GM12878 (cell line): ENCODE measurements at regions not wholly inside any gene's neighbourhood (a gene's known extent, or its start where the extent isn't known, plus 50 kb on each side); places are given as distances from the start of the nearest gene placed in this dataset.

Source experiments
- ATAC-seq: fragments of 200-7000 bp; cut with Tn5 transposase; 3 replicates; pipeline ENCODE4 v1.9.1; 2020; ENCODE audit warnings: mild to moderate bottlenecking, moderate library complexity
- BruUV-seq: library from RNA; stranded (reverse); fragments of 400-500 nt; replicated peaks from 2 replicates; lab custom pipeline; 2021; lab: Mats Ljungman, UMichigan
- CTCF ChIA-PET: fragments of 300-600 bp; sonication (Branson Sonifier 250); formaldehyde crosslinking; extraction: SDS; loops from one replicate; lab custom pipeline; 2021; ENCODE audit warnings: inconsistent platforms; lab: Yijun Ruan, JAX
- POLR2A ChIA-PET: fragments of 350-600 bp; formaldehyde crosslinking; extraction: SDS; loops from one replicate; lab custom pipeline; 2021; ENCODE audit warnings: inconsistent platforms; lab: Charles Lee
- RAD21 ChIA-PET: fragments of 300-600 bp; sonication (Branson Sonifier 250); formaldehyde crosslinking; loops from one replicate; lab custom pipeline; 2023; ENCODE audit warnings: antibody characterized with exemption; ENCODE audit not compliant: unreplicated experiment; lab: Charles Lee
- SMC1A ChIA-PET: fragments of 300-600 bp; sonication (Branson Sonifier 250); formaldehyde crosslinking; loops from one replicate; lab custom pipeline; 2023; ENCODE audit not compliant: unreplicated experiment, uncharacterized antibody; lab: Charles Lee
- DNase-seq: peaks from one replicate; pipeline ENCODE4 v3.0.0-alpha.2; 2011; ENCODE audit warnings: low read depth, low spot score
- FAIRE-seq: peaks from 3 replicates; lab custom pipeline; 2011; peaks lifted over from hg19 to GRCh38; lab: Jason Lieb, UNC
- H2AFZ ChIP-seq: 2 replicates; pipeline ENCODE4 v1.6.0; 2011; ENCODE audit warnings: low read depth, low read length, control low read depth; ENCODE audit not compliant: control insufficient read depth
- H3K27ac ChIP-seq: 2 replicates; pipeline ENCODE4 v1.5.1; 2011; ENCODE audit warnings: control low read depth; ENCODE audit not compliant: control insufficient read depth, insufficient read depth
- H3K27me3 ChIP-seq, 2 experiments: replicated peaks in 1 of 2; 2 replicates each; pipeline versions ENCODE4 v1.6.0 to v1.6.1; 2011; ENCODE audit warnings: low read length in 1 of 2; ENCODE audit not compliant: control insufficient read depth in 2 of 2, insufficient read depth in 2 of 2
- H3K36me3 ChIP-seq, 2 experiments: 2 replicates each; pipeline ENCODE4 v1.5.1; 2011; ENCODE audit warnings: low read length in 1 of 2; ENCODE audit not compliant: control insufficient read depth in 2 of 2, insufficient read depth in 2 of 2
- H3K4me1 ChIP-seq: 2 replicates; pipeline ENCODE4 v1.6.1; 2011; ENCODE audit warnings: mild to moderate bottlenecking, low read length, moderate library complexity, mixed read lengths; ENCODE audit not compliant: control insufficient read depth, insufficient read depth
- H3K4me2 ChIP-seq: 2 replicates; pipeline ENCODE4 v1.6.0; 2011; ENCODE audit warnings: control low read depth; ENCODE audit not compliant: control insufficient read depth, insufficient read depth
- H3K4me3 ChIP-seq: fragments of 200-600 bp; sonication (generic); 2 replicates; pipeline ENCODE4 v1.5.1; 2016
- H3K79me2 ChIP-seq: 2 replicates; pipeline ENCODE4 v1.6.0; 2011; ENCODE audit warnings: low read length; ENCODE audit not compliant: control insufficient read depth, insufficient read depth
- H3K9ac ChIP-seq: 2 replicates; pipeline ENCODE4 v1.8.0; 2011; ENCODE audit warnings: low read length, control low read depth, mixed read lengths; ENCODE audit not compliant: control insufficient read depth, insufficient read depth
- H3K9me3 ChIP-seq: replicated peaks from 3 replicates; pipeline ENCODE4 v1.5.1; 2011; ENCODE audit warnings: mild to moderate bottlenecking, low read length; ENCODE audit not compliant: control insufficient read depth, insufficient read depth
- H4K20me1 ChIP-seq: 2 replicates; pipeline ENCODE4 v1.6.0; 2011; ENCODE audit not compliant: control insufficient read depth, insufficient read depth
- ATF3 ChIP-seq: IDR thresholded peaks from 2 replicates; pipeline ENCODE4 v1.6.1; 2011; ENCODE audit warnings: low read depth, mild to moderate bottlenecking, low read length, moderate library complexity, borderline replicate concordance; ENCODE audit errors: extremely low read depth
- BCL11A ChIP-seq: IDR thresholded peaks from 2 replicates; pipeline ENCODE4 v1.6.1; 2011; ENCODE audit warnings: low read depth, low read length
- BCL3 ChIP-seq: IDR thresholded peaks from 2 replicates; pipeline ENCODE4 v1.6.1; 2011; ENCODE audit warnings: borderline replicate concordance, low read depth, mild to moderate bottlenecking, moderate library complexity, low read length; ENCODE audit not compliant: insufficient read depth, poor library complexity, severe bottlenecking
- BHLHE40 ChIP-seq, 2 experiments: fragments of 450-650 bp in 1 of 2; IDR thresholded peaks; 2 replicates each; pipeline ENCODE4 v1.6.1; 2011 to 2017; ENCODE audit warnings: low read depth in 2 of 2, borderline replicate concordance in 1 of 2, improper control_type of control experiment in 1 of 2, low read length in 1 of 2, mild to moderate bottlenecking in 1 of 2
- CBFB ChIP-seq: IDR thresholded peaks from 2 replicates; pipeline ENCODE4 v1.6.1; 2016; ENCODE audit warnings: antibody characterized with exemption, low read depth
- CHD2 ChIP-seq: IDR thresholded peaks from 2 replicates; pipeline ENCODE4 v1.6.1; 2011; ENCODE audit warnings: low read depth, low read length, improper control_type of control experiment, borderline replicate concordance
- E2F4 ChIP-seq: IDR thresholded peaks from 2 replicates; pipeline ENCODE4 v1.6.1; 2012; ENCODE audit warnings: low read depth, low read length, improper control_type of control experiment
- FOXK2 ChIP-seq: fragments of 450-650 bp; IDR thresholded peaks from 2 replicates; pipeline ENCODE4 v1.6.1; 2017; ENCODE audit warnings: mild to moderate bottlenecking, moderate library complexity
- IRF4 ChIP-seq: IDR thresholded peaks from 2 replicates; pipeline ENCODE4 v1.6.1; 2011; ENCODE audit warnings: low read depth, low read length
- KDM1A ChIP-seq: fragments of 200-600 bp; sonication (generic); IDR thresholded peaks from 2 replicates; pipeline ENCODE4 v1.6.1; 2016; ENCODE audit warnings: borderline replicate concordance
- MEF2A ChIP-seq: IDR thresholded peaks from 2 replicates; pipeline ENCODE4 v1.6.1; 2011; ENCODE audit warnings: low read depth, mild to moderate bottlenecking, low read length, moderate library complexity; ENCODE audit not compliant: insufficient read depth
- MTA2 ChIP-seq: fragments of 450-650 bp; IDR thresholded peaks from 2 replicates; pipeline ENCODE4 v1.6.1; 2016; ENCODE audit warnings: low read depth, mild to moderate bottlenecking, moderate library complexity
- NFYA ChIP-seq: IDR thresholded peaks from 2 replicates; pipeline ENCODE4 v1.6.1; 2011; ENCODE audit warnings: low read depth, mild to moderate bottlenecking, low read length, improper control_type of control experiment, borderline replicate concordance
- PAX5 ChIP-seq: IDR thresholded peaks from 2 replicates; pipeline ENCODE4 v1.6.1; 2011; ENCODE audit warnings: low read depth, low read length, borderline replicate concordance
- TARDBP ChIP-seq: IDR thresholded peaks from 2 replicates; pipeline ENCODE4 v1.6.1; 2016; ENCODE audit warnings: borderline replicate concordance
- WGBS: methylation state at CpG from one replicate; pipeline ENCODE4 v1.1.6; 2016; ENCODE audit warnings: low lambda C conversion rate; ENCODE audit not compliant: insufficient replicate concordance, insufficient coverage; ENCODE audit errors: missing lambda C conversion rate; 5-methylcytosine and 5-hydroxymethylcytosine counted together
- in situ Hi-C: fragments of 300-500 bp; cut with MboI; formaldehyde crosslinking; loops from 9 replicates; pipeline ENCODE4 v1.14.3; 2018; ENCODE audit warnings: mixed read lengths
- intact Hi-C: fragments of 100-400 bp; cut with micrococcal nuclease; formaldehyde crosslinking; loops from one replicate; pipeline ENCODE4 v1.14.2; 2022; ENCODE audit not compliant: unreplicated experiment
- TF ChIP-seq, protein P1 (sequence below): fragments of 450-650 bp; conservative IDR thresholded peaks from 2 replicates; pipeline ENCODE4 v1.6.1; 2017; ENCODE audit warnings: mild to moderate bottlenecking, moderate library complexity
- TF ChIP-seq, protein P2 (sequence below): fragments of 150-350 bp; IDR thresholded peaks from 2 replicates; pipeline ENCODE4 v1.6.1; 2014; ENCODE audit warnings: mild to moderate bottlenecking, low read depth, low read length

DNA sequence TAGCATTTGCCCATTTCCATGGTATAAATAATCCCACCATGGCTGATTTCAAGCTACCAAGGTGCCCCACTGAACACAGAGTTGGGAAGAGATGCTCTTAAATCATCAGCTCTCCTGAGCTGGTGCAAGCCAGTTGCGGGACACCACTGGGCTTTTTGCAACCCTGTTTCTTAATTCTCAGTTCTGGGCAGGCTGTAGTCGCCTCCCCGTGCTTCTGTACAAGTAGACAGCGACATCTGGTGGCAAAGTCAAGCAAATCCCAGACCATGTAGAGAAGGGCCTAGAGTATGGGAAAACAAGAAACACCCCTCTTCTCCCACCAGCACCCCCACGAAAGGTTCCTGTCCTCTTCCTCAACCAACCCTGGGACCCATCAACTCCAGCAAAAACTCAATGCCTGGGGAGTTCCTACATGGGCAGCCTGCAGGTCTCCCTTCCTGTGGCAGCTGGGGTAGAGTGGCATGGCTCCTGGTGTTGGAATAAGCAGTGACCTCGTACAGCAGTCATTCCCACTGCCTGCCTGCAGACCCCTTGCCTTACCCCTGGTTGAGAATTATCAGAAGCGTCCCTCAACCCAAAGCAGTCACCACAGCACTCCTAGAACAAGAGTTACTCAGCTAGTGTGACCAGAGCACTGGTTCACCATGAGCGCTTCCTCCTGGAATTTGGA, 68.4 kb downstream of the IGLL5 start:
- CTCF ChIA-PET: interaction anchor here (0.5 to 10.0 kb wide), 50 partner anchors 10 to 1018 kb away, joined by 3 to 539 read pairs (median 16); partner anchors contain the start of gene RSPH14
- peak overlapping the region; percentile 53; the same call in 1 of the 2 replicates for H3K4me2 ChIP-seq
- peaks cover 18% of the 10 kb centered on the region for H3K4me1 ChIP-seq
- H3K79me2 ChIP-seq: no peaks in the 10 kb centered on the region
- no peak overlapping the region for H3K4me3 ChIP-seq
- POLR2A ChIA-PET: interaction anchor here (0.6 to 2.6 kb wide), 3 partner anchors 53 to 925 kb away, joined by 3 to 13 read pairs (median 9); no protein-coding TSS in a partner anchor
- ATAC-seq: peak; percentile 86
- in situ Hi-C loops: loop anchor here (10.0 kb wide), 1 partner anchor 801 kb away; no protein-coding TSS in a partner anchor
- no peak for DNase-seq
- no peaks in the 10 kb centered on the region for H3K36me3 ChIP-seq
- SMC1A ChIA-PET: interaction anchor here (0.6 to 8.9 kb wide), 47 partner anchors 9 to 988 kb away, joined by 3 to 277 read pairs (median 8); no protein-coding TSS in a partner anchor
- H3K9ac ChIP-seq: no peak overlapping the region
- FAIRE-seq: peak; percentile 61
- H4K20me1 ChIP-seq: no peaks in the 10 kb centered on the region
- H2AFZ ChIP-seq: no peak overlapping the region
- BruUV-seq: no TSS peak
- no peaks in the 10 kb centered on the region; the same call in 2 of the 3 replicates for H3K9me3 ChIP-seq
- WGBS: 24% methylated on average over 8 of the region's 8 CpGs
- H3K27me3 ChIP-seq: no peaks in the 10 kb centered on the region
- RAD21 ChIA-PET: interaction anchor here (0.5 to 9.0 kb wide), 32 partner anchors 9 to 1183 kb away, joined by 3 to 281 read pairs (median 22); no protein-coding TSS in a partner anchor
- intact Hi-C loops: loop anchor here (1.0 to 10.0 kb wide), 8 partner anchors 108 to 1019 kb away; no protein-coding TSS in a partner anchor
- H3K27ac ChIP-seq: no peak overlapping the region
- TF ChIP-seq E2F4 (no peak), KDM1A (no peak), MEF2A (no peak), MTA2 (no peak), BCL11A (no peak), TARDBP (no peak), PAX5 (no peak), BCL3 (no peak), CHD2 (no peak), NFYA (no peak), IRF4 (0 out of 2 replicates have a peak, but pooled peaks have one; percentile 39), FOXK2 (no peak), ATF3 (no peak), CBFB (no peak), BHLHE40 (IDR thresholded peaks at IDR 0.05; ENCODE audit: borderline replicate concordance in 1 of 2, low read depth in 2 of 2, low read length in 1 of 2) (no peak)
- TF ChIP-seq, protein P1, sequence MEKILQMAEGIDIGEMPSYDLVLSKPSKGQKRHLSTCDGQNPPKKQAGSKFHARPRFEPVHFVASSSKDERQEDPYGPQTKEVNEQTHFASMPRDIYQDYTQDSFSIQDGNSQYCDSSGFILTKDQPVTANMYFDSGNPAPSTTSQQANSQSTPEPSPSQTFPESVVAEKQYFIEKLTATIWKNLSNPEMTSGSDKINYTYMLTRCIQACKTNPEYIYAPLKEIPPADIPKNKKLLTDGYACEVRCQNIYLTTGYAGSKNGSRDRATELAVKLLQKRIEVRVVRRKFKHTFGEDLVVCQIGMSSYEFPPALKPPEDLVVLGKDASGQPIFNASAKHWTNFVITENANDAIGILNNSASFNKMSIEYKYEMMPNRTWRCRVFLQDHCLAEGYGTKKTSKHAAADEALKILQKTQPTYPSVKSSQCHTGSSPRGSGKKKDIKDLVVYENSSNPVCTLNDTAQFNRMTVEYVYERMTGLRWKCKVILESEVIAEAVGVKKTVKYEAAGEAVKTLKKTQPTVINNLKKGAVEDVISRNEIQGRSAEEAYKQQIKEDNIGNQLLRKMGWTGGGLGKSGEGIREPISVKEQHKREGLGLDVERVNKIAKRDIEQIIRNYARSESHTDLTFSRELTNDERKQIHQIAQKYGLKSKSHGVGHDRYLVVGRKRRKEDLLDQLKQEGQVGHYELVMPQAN: no peak
- TF ChIP-seq, protein P2, sequence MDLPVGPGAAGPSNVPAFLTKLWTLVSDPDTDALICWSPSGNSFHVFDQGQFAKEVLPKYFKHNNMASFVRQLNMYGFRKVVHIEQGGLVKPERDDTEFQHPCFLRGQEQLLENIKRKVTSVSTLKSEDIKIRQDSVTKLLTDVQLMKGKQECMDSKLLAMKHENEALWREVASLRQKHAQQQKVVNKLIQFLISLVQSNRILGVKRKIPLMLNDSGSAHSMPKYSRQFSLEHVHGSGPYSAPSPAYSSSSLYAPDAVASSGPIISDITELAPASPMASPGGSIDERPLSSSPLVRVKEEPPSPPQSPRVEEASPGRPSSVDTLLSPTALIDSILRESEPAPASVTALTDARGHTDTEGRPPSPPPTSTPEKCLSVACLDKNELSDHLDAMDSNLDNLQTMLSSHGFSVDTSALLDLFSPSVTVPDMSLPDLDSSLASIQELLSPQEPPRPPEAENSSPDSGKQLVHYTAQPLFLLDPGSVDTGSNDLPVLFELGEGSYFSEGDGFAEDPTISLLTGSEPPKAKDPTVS: no peak
